OCI-LY7 (cell line): ENCODE measurements at regions not wholly inside any gene's neighbourhood (a gene's known extent, or its start where the extent isn't known, plus 50 kb on each side); places are given as distances from the start of the nearest gene placed in this dataset.

Experiments used
- CTCF ChIP-seq: fragments of 200-600 bp; sonication (generic); conservative IDR thresholded peaks from 2 replicates; pipeline ENCODE4 v1.5.1; 2014; ENCODE audit warnings: mild to moderate bottlenecking, antibody characterized with exemption, low read length, moderate library complexity, mixed read lengths
- EZH2phosphoT487 ChIP-seq: fragments of 200-600 bp; sonication (generic); IDR thresholded peaks from 2 replicates; pipeline ENCODE4 v1.6.1; 2018; ENCODE audit warnings: low read depth, borderline replicate concordance, mild to moderate bottlenecking, mixed run types, antibody characterized with exemption, low read length, moderate library complexity, mixed read lengths

GRCh38 chr16:79801646-79802045 is 201.1 kb upstream of the MAF start:
- TF ChIP-seq CTCF (no peak), EZH2phosphoT487 (no peak)
